ENCODE measurements at regions not wholly inside any gene's neighbourhood (a gene's known extent, or its start where the extent isn't known, plus 50 kb on each side); places are given as distances from the start of the nearest gene placed in this dataset.

DNA sequence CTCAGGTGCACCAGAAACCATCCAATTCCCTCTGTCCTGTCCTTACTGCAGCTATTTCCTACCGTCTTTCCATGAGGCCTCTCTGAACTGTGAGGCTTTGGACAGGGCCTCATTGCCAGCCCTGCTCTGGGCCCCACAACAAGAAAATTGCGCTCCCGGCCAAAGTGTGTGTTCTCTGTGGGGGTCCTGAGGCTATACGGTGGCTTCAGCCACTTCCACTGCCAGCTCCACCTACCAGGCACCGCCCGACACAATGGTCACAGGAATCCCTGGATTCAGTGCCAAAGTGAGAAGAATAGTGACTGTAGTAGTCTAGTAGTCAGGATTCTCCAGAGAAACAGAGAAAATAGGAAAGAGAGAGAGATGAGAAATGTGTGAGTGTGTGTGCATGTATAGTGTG lies 140.2 kb downstream of the IRS1 start:
- TF ChIP-seq, protein P1, sequence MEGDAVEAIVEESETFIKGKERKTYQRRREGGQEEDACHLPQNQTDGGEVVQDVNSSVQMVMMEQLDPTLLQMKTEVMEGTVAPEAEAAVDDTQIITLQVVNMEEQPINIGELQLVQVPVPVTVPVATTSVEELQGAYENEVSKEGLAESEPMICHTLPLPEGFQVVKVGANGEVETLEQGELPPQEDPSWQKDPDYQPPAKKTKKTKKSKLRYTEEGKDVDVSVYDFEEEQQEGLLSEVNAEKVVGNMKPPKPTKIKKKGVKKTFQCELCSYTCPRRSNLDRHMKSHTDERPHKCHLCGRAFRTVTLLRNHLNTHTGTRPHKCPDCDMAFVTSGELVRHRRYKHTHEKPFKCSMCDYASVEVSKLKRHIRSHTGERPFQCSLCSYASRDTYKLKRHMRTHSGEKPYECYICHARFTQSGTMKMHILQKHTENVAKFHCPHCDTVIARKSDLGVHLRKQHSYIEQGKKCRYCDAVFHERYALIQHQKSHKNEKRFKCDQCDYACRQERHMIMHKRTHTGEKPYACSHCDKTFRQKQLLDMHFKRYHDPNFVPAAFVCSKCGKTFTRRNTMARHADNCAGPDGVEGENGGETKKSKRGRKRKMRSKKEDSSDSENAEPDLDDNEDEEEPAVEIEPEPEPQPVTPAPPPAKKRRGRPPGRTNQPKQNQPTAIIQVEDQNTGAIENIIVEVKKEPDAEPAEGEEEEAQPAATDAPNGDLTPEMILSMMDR (conservative IDR thresholded peaks at IDR 0.05; ENCODE audit: low read depth in 2 of 2): no peak
- TF ChIP-seq STAT1 (IDR thresholded peaks at IDR 0.05; ENCODE audit: unreplicated experiment) (no peak), EZH2phosphoT487 (IDR thresholded peaks at IDR 0.05; ENCODE audit: unreplicated experiment) (no peak), POLR2AphosphoS5 (IDR thresholded peaks at IDR 0.05; ENCODE audit: low read depth) (no peak), EZH2 (IDR thresholded peaks at IDR 0.05; ENCODE audit: low read depth, unreplicated experiment) (no peak)
